ENCODE measurements at regions not wholly inside any gene's neighbourhood (a gene's known extent, or its start where the extent isn't known, plus 50 kb on each side); places are given as distances from the start of the nearest gene placed in this dataset.

DNA sequence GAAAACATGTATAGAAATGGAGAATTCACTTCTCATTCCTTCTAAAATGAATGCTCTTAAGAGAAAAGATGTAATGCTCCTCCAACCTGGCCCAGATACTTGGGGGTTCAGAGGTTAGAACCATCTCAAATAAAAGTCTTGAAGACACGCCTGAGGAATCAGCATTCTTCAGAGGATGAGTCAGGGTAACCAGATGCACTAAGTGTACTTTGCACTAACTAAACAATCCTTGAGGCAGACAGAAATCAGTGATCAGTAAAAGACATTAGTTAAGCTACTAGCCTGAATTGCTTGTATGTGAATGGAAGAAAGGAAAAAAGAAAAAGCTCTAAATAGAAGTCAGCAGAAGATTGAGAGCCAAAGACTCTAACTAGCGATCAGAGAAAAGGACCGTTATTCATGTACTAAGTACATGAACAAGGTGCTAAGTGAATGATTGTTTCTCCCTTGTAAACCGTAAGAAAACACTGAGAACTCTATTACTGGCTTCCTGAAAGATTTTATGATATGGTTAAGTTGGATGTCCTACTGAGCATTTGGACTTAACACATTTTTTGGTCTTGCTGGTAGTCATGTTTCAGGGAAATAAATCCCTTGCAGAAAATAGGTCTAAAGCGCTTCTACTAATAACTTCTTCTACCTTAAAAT is 738.3 kb downstream of the STPG2 start:
- no peaks in the 10 kb centered on the region for H3K9me2 ChIP-seq (ENCODE audit: low read depth, low read length)
- TF ChIP-seq, protein P1, sequence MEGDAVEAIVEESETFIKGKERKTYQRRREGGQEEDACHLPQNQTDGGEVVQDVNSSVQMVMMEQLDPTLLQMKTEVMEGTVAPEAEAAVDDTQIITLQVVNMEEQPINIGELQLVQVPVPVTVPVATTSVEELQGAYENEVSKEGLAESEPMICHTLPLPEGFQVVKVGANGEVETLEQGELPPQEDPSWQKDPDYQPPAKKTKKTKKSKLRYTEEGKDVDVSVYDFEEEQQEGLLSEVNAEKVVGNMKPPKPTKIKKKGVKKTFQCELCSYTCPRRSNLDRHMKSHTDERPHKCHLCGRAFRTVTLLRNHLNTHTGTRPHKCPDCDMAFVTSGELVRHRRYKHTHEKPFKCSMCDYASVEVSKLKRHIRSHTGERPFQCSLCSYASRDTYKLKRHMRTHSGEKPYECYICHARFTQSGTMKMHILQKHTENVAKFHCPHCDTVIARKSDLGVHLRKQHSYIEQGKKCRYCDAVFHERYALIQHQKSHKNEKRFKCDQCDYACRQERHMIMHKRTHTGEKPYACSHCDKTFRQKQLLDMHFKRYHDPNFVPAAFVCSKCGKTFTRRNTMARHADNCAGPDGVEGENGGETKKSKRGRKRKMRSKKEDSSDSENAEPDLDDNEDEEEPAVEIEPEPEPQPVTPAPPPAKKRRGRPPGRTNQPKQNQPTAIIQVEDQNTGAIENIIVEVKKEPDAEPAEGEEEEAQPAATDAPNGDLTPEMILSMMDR (IDR thresholded peaks at IDR 0.05; ENCODE audit: low read length), result no peak
- no peak for TF ChIP-seq EZH2 (IDR thresholded peaks at IDR 0.05; ENCODE audit: borderline replicate concordance, low read length)
- no peak overlapping the region for H3K4me2 ChIP-seq (ENCODE audit: low read length)
- no peaks in the 10 kb centered on the region for H3K4me1 ChIP-seq (ENCODE audit: insufficient read depth, low read length, severe bottlenecking)
- H2AFZ ChIP-seq (ENCODE audit: low read length), result no peak overlapping the region
- no peak overlapping the region for H3K4me3 ChIP-seq (ENCODE audit: low read depth, low read length, poor library complexity, severe bottlenecking)
- no peaks in the 10 kb centered on the region for H3K9me3 ChIP-seq (ENCODE audit: low read length)
- no peaks in the 10 kb centered on the region for H3K36me3 ChIP-seq (ENCODE audit: insufficient read depth, low read length)
- H3K9ac ChIP-seq (ENCODE audit: low read length), result no peak overlapping the region
- H3K27ac ChIP-seq (ENCODE audit: low read depth, low read length, poor library complexity, severe bottlenecking), result no peak overlapping the region
- H3F3A ChIP-seq (ENCODE audit: insufficient read depth, low read length), result no peaks in the 10 kb centered on the region
- H4K20me1 ChIP-seq (ENCODE audit: insufficient read depth, low read length), result no peaks in the 10 kb centered on the region
- no peaks in the 10 kb centered on the region for H3K27me3 ChIP-seq (ENCODE audit: insufficient read depth, low read length)
- H3K79me2 ChIP-seq (ENCODE audit: insufficient read depth, low read length), result no peaks in the 10 kb centered on the region

DNA sequence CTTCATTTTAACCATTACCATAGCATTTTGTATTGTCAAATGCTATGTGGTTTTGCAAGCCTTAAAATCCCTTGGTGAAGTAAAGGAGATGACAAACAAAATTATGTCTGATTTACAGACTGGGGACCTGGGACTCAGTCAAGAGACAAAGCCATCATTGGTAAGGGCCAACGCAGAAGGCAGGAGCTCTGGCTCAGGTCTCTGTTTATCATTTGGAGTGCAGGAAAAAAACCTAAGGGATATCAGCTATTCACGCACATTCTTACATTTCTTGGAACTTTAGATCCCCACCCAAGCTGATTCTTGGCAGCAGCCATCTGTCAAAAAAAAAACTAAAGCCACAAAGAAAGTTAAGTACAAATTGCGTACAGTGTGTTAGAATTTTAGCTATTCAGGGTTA is 731.9 kb downstream of the STPG2 start:
- Histone ChIP-seq H3K27me3 (ENCODE audit: insufficient read depth, low read length) (no peaks in the 10 kb centered on the region), H3K79me2 (ENCODE audit: insufficient read depth, low read length) (no peaks in the 10 kb centered on the region), H3K9ac (ENCODE audit: low read length) (no peak overlapping the region), H2AFZ (ENCODE audit: low read length) (no peak overlapping the region), H3K9me3 (ENCODE audit: low read length) (no peaks in the 10 kb centered on the region), H3K9me2 (ENCODE audit: low read depth, low read length) (no peaks in the 10 kb centered on the region), H3F3A (ENCODE audit: insufficient read depth, low read length) (no peaks in the 10 kb centered on the region), H3K27ac (ENCODE audit: low read depth, low read length, poor library complexity, severe bottlenecking) (no peak overlapping the region), H3K36me3 (ENCODE audit: insufficient read depth, low read length) (no peaks in the 10 kb centered on the region), H3K4me1 (ENCODE audit: insufficient read depth, low read length, severe bottlenecking) (no peaks in the 10 kb centered on the region), H3K4me3 (ENCODE audit: low read depth, low read length, poor library complexity, severe bottlenecking) (no peak overlapping the region), H4K20me1 (ENCODE audit: insufficient read depth, low read length) (no peaks in the 10 kb centered on the region), H3K4me2 (ENCODE audit: low read length) (no peak overlapping the region)
- TF ChIP-seq, protein P1 (IDR thresholded peaks at IDR 0.05; ENCODE audit: low read length), result no peak
- no peak for TF ChIP-seq EZH2 (IDR thresholded peaks at IDR 0.05; ENCODE audit: borderline replicate concordance, low read length)

DNA sequence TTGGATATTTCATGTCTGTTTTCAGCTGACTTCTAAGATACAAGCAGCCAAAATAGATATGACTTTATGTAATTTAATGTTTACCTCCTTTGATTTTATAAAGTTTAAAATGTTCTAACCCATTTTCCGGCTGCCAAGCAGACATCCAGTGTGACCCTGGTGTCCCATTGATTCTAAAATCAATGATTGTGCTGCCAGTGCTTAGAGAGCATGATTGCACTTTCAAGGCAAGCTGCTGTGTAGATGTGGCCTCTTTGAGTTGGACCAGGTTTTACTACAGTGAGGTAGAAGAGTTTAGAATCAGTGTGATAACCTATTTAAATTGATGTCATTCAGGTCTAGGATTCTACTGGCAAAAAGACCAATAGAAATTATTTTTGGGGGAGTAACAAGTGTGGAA is 730.9 kb downstream of the STPG2 start:
- H3F3A ChIP-seq (ENCODE audit: insufficient read depth, low read length), result no peaks in the 10 kb centered on the region
- H3K79me2 ChIP-seq (ENCODE audit: insufficient read depth, low read length), result no peaks in the 10 kb centered on the region
- no peaks in the 10 kb centered on the region for H3K9me3 ChIP-seq (ENCODE audit: low read length)
- no peak overlapping the region for H3K27ac ChIP-seq (ENCODE audit: low read depth, low read length, poor library complexity, severe bottlenecking)
- TF ChIP-seq, protein P1 (IDR thresholded peaks at IDR 0.05; ENCODE audit: low read length), result no peak
- TF ChIP-seq EZH2 (IDR thresholded peaks at IDR 0.05; ENCODE audit: borderline replicate concordance, low read length), result no peak
- H2AFZ ChIP-seq (ENCODE audit: low read length), result no peak overlapping the region
- H4K20me1 ChIP-seq (ENCODE audit: insufficient read depth, low read length), result no peaks in the 10 kb centered on the region
- no peaks in the 10 kb centered on the region for H3K36me3 ChIP-seq (ENCODE audit: insufficient read depth, low read length)
- no peak overlapping the region for H3K4me3 ChIP-seq (ENCODE audit: low read depth, low read length, poor library complexity, severe bottlenecking)
- H3K9me2 ChIP-seq (ENCODE audit: low read depth, low read length), result no peaks in the 10 kb centered on the region
- no peak overlapping the region for H3K9ac ChIP-seq (ENCODE audit: low read length)
- no peaks in the 10 kb centered on the region for H3K4me1 ChIP-seq (ENCODE audit: insufficient read depth, low read length, severe bottlenecking)
- H3K27me3 ChIP-seq (ENCODE audit: insufficient read depth, low read length), result no peaks in the 10 kb centered on the region
- no peak overlapping the region for H3K4me2 ChIP-seq (ENCODE audit: low read length)
